NCI-H82 treated with DMSO at 0.1 percent for 48 hours (cell line): ENCODE measurements at regions not wholly inside any gene's neighbourhood (a gene's known extent, or its start where the extent isn't known, plus 50 kb on each side); places are given as distances from the start of the nearest gene placed in this dataset.
"Not testable (repeated sequence)": the region's sequence is repeated elsewhere in the genome, so short reads cannot be mapped to it uniquely, and the experiment has no call there.

ENCODE experiments used
- DNase-seq: peaks from one replicate; lab custom pipeline; 2025; ENCODE audit not compliant: unreplicated experiment; lab: John Stamatoyannopoulos, UW

GRCh38 chr16:86224126-86224525, 286.2 kb upstream of the FOXF1 start:
- no peak for DNase-seq

- DNase-seq, result no peak
Measured at GRCh38 chr16:86224629-86225028, 285.7 kb upstream of the FOXF1 start.

- no peak for DNase-seq
Measured at GRCh38 chr16:86225905-86226371, 284.4 kb upstream of the FOXF1 start.

GRCh38 chr16:86227041-86227440, 283.3 kb upstream of the FOXF1 start:
- no peak for DNase-seq

- no peak for DNase-seq
Measured at GRCh38 chr16:86227801-86228200, 282.5 kb upstream of the FOXF1 start.

- DNase-seq, result no peak
Measured at GRCh38 chr16:86228713-86229112, 281.6 kb upstream of the FOXF1 start.

GRCh38 chr16:86229283-86229682, 281.0 kb upstream of the FOXF1 start:
- no peak for DNase-seq

- DNase-seq, result no peak
Measured at GRCh38 chr16:86229866-86230656, 280.3 kb upstream of the FOXF1 start.

- DNase-seq, result no peak
Measured at GRCh38 chr16:86231321-86231995, 278.9 kb upstream of the FOXF1 start.

- DNase-seq, result no peak
Measured at GRCh38 chr16:86231996-86232350, 278.4 kb upstream of the FOXF1 start.

- no peak for DNase-seq
Measured at GRCh38 chr16:86232496-86232895, 277.8 kb upstream of the FOXF1 start.

GRCh38 chr16:86233506-86233905, 276.8 kb upstream of the FOXF1 start:
- DNase-seq, result not testable (repeated sequence)

GRCh38 chr16:86239381-86239780, 270.9 kb upstream of the FOXF1 start:
- no peak for DNase-seq

- no peak for DNase-seq
Measured at GRCh38 chr16:86240716-86241363, 269.5 kb upstream of the FOXF1 start.

- no peak for DNase-seq
Measured at GRCh38 chr16:86241681-86242080, 268.6 kb upstream of the FOXF1 start.

- no peak for DNase-seq
Measured at GRCh38 chr16:86242244-86243122, 267.8 kb upstream of the FOXF1 start.

GRCh38 chr16:86243123-86243473, 267.2 kb upstream of the FOXF1 start:
- no peak for DNase-seq

- DNase-seq, result no peak
Measured at GRCh38 chr16:86243571-86244154, 266.7 kb upstream of the FOXF1 start.

GRCh38 chr16:86244158-86244557, 266.2 kb upstream of the FOXF1 start:
- no peak for DNase-seq

GRCh38 chr16:86244936-86245335, 265.4 kb upstream of the FOXF1 start:
- DNase-seq, result no peak

GRCh38 chr16:86245351-86245750, 265.0 kb upstream of the FOXF1 start:
- no peak for DNase-seq
